ENCODE measurements at regions not wholly inside any gene's neighbourhood (a gene's known extent, or its start where the extent isn't known, plus 50 kb on each side); places are given as distances from the start of the nearest gene placed in this dataset.

DNA sequence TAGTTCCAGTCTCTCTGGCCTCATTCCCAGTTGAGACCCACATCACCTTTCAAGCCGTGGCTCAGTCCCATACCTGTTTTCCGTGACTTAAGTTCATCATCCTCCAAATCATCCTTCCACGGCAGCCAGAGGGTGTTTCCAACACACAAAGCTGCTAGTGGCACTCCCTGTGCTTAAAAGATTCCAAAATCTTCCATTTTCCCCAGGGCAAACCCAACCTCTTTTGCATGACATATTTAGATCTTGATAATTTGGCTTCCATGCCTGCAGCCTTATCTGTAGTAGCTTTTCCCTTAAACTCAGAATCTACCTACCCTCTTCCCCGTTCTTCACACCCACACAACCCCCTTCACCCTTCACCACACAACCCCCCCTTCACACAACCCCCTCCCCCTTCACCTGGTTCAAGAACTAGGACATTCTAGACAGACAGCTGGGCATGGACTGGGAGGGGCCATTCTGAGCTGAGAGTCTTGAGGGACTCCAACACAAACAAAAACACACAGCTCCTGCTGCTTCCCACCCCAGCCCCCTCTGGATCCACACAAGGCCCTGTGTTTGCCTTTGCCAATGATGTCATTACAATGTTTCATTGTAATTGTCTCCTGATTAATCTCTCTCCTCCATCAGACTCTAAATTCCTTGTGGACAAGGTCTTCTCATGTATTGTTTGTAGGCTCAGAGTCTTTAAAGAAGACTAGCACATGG is 268.2 kb downstream of the SH3GL2 start:
- DNase-seq (ENCODE audit: low read depth): no peak
- TF ChIP-seq, protein P1, sequence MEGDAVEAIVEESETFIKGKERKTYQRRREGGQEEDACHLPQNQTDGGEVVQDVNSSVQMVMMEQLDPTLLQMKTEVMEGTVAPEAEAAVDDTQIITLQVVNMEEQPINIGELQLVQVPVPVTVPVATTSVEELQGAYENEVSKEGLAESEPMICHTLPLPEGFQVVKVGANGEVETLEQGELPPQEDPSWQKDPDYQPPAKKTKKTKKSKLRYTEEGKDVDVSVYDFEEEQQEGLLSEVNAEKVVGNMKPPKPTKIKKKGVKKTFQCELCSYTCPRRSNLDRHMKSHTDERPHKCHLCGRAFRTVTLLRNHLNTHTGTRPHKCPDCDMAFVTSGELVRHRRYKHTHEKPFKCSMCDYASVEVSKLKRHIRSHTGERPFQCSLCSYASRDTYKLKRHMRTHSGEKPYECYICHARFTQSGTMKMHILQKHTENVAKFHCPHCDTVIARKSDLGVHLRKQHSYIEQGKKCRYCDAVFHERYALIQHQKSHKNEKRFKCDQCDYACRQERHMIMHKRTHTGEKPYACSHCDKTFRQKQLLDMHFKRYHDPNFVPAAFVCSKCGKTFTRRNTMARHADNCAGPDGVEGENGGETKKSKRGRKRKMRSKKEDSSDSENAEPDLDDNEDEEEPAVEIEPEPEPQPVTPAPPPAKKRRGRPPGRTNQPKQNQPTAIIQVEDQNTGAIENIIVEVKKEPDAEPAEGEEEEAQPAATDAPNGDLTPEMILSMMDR (IDR thresholded peaks at IDR 0.05; ENCODE audit: low read depth, low read length, missing control alignments): no peak
- H3K4me3 ChIP-seq (ENCODE audit: low read depth, low read length): no peak overlapping the region
- in situ Hi-C loops (cut with HindIII; ENCODE audit: low sequenced_read_pairs): no loop called here

DNA sequence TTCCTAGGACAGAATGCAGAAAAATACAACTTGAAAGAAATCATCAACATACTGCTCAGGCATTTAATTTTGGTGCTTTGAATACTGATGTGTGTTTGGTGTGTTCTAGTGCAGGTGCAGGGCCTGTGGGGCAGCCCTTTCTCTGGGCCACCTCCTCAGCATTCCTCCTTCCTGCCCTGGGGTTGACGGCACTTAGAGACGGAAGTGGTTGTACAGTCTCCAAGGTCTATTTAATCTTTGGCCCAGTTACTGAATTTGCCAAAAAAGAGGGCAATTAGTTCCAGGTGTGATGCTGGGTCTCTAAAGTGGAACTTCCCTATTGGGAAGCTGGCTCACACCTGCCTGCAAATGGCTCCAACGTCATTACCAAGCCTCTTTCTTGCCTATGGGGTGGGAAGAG is 269.0 kb downstream of the SH3GL2 start:
- TF ChIP-seq, protein P1 (IDR thresholded peaks at IDR 0.05; ENCODE audit: low read depth, low read length, missing control alignments): no peak
- H3K4me3 ChIP-seq (ENCODE audit: low read depth, low read length): no peak overlapping the region
- DNase-seq (ENCODE audit: low read depth): no peak
- in situ Hi-C loops (cut with HindIII; ENCODE audit: low sequenced_read_pairs): no loop called here

DNA sequence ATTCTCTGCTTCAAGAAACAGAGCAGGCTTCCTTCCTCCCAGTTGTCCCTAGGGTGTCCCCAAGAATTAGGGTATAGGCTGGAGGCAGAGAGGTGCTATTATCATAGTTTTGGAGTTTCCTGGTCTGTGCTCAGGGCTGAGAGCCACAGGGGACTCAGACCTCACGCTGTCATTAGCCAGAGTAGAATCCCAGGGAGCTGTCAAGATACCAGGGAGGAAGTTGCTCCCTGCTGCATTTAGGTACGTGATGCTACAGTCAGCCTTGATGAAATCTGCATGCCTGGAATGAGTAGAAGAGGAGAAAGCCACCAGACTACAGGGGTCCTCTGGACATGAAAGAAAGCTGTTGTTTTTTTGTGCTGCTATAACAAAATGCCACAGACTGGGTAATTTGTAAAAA is 273.2 kb downstream of the SH3GL2 start:
- no peak for DNase-seq (ENCODE audit: low read depth)
- TF ChIP-seq, protein P1 (IDR thresholded peaks at IDR 0.05; ENCODE audit: low read depth, low read length, missing control alignments): no peak

DNA sequence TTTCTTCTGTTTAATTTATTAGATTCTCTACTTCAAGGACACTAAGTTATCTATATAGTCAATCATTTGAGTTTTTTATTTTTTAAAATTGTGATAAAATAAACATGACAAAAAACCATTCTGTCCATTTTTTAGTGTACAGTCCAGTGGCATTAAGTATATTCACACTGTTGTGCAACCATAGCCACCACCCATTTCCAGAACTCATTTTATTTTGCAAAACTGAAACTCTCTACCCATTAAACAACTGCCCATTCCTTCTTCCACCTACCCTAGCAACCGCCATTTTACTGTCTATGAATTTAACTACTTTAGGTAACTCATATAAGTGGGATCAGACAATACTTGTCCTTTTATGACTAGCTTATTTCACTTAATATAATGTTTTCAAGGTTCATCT is 275.6 kb downstream of the SH3GL2 start:
- H3K4me3 ChIP-seq (ENCODE audit: low read depth, low read length): no peak overlapping the region
- in situ Hi-C loops (cut with HindIII; ENCODE audit: low sequenced_read_pairs): no loop called here
- no peak for DNase-seq (ENCODE audit: low read depth)
- TF ChIP-seq, protein P1 (IDR thresholded peaks at IDR 0.05; ENCODE audit: low read depth, low read length, missing control alignments): no peak

More for the DNA sequence above, 273.2 kb downstream of the SH3GL2 start:
- in situ Hi-C loops (cut with HindIII; ENCODE audit: low sequenced_read_pairs): no loop called here
- H3K4me3 ChIP-seq (ENCODE audit: low read depth, low read length): no peak overlapping the region

DNA sequence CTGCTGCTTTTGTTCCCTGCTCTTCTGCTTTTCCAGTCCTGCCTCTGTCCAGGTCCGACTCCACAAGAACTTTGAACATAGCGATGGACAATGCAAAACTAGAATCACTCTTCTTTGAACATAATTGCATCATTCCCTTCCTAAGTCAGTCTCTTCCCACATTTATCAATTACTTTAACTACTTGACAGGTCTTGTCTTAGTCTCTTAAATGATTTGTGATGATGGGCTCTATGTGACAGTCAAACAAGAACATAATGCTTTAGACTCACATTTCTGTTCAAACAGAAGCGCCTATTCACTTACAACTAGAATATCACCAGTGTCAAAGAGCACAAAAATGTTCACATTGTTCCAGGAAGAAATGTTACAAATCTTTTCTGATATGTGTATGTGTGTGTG is 278.1 kb downstream of the SH3GL2 start:
- in situ Hi-C loops (cut with HindIII; ENCODE audit: low sequenced_read_pairs): no loop called here
- no peak for DNase-seq (ENCODE audit: low read depth)
- TF ChIP-seq, protein P1 (IDR thresholded peaks at IDR 0.05; ENCODE audit: low read depth, low read length, missing control alignments): no peak
- no peak overlapping the region for H3K4me3 ChIP-seq (ENCODE audit: low read depth, low read length)

DNA sequence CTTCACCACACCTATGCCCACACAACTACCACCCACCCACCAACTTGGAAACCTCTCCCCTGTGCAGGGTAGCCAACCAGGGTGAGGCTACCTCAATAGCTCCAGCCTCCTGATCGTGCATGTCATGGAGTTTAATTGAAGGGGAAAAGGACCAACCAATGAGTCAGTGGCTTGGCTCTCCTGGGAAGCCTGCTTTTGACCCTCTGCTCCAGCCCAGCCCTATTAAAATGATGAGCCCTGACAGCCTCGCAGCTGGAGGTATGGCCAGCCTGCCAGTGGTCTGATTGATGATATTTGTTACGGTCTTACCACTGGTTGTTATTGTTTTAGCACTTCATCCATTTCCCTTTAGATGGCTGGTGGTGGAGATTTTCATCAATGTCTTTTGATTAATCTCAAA is 280.4 kb downstream of the SH3GL2 start:
- no peak for DNase-seq (ENCODE audit: low read depth)
- no peak overlapping the region for H3K4me3 ChIP-seq (ENCODE audit: low read depth, low read length)
- TF ChIP-seq, protein P1 (IDR thresholded peaks at IDR 0.05; ENCODE audit: low read depth, low read length, missing control alignments): no peak
- in situ Hi-C loops (cut with HindIII; ENCODE audit: low sequenced_read_pairs): no loop called here
